ENCODE measurements at regions not wholly inside any gene's neighbourhood (a gene's known extent, or its start where the extent isn't known, plus 50 kb on each side); places are given as distances from the start of the nearest gene placed in this dataset.
"Not testable (repeated sequence)": the region's sequence is repeated elsewhere in the genome, so short reads cannot be mapped to it uniquely, and the experiment has no call there.

DNA sequence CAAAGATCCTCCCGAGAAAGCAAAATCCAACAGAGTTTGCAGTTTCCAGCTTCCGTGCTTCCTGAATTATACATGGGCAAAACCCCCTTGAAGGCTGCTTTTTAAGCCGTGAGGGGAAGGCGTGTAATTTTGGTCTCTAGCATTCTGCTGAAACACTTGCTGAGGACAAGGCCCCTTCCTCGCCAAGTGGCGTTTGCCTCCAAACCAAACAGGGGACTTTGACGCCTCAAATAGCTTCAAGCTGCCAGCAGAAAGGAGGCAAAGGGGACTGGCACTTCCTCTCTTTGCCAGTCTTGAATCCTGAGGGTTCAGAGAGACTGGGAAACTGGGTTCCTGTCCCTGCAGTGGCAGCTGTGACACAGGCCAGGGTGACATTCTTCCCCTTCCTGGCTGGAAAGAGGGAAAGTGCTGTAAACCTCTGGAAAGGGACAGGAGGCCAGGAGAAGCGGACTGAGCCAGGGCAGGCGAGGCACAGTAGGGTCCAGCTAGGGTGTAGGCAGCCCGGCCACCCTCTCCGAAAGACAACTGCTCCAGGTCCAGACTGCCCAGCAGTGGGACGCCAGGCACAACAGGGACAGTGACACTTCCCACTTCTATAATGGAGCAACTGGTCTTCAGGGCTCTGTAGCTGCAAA, 96.2 kb upstream of the MED13L start:
- no peak for DNase-seq
- H3K27ac ChIP-seq = no peak overlapping the region
- H3K36me3 ChIP-seq (replicated peaks in 1 of 2) = no peaks in the 10 kb centered on the region
- intact Hi-C loops (cut with DNase I) = no loop called here
- no peaks in the 10 kb centered on the region for H3K27me3 ChIP-seq
- TF ChIP-seq POLR2A (IDR thresholded peaks at IDR 0.05) = no peak
- TF ChIP-seq, protein P1, sequence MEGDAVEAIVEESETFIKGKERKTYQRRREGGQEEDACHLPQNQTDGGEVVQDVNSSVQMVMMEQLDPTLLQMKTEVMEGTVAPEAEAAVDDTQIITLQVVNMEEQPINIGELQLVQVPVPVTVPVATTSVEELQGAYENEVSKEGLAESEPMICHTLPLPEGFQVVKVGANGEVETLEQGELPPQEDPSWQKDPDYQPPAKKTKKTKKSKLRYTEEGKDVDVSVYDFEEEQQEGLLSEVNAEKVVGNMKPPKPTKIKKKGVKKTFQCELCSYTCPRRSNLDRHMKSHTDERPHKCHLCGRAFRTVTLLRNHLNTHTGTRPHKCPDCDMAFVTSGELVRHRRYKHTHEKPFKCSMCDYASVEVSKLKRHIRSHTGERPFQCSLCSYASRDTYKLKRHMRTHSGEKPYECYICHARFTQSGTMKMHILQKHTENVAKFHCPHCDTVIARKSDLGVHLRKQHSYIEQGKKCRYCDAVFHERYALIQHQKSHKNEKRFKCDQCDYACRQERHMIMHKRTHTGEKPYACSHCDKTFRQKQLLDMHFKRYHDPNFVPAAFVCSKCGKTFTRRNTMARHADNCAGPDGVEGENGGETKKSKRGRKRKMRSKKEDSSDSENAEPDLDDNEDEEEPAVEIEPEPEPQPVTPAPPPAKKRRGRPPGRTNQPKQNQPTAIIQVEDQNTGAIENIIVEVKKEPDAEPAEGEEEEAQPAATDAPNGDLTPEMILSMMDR (IDR thresholded peaks at IDR 0.05) = no peak
- WGBS, 4 donors = 80 to 91% (median 83%) methylated on average over 12 of the region's 12 CpGs
- no peaks in the 10 kb centered on the region for H3K9me3 ChIP-seq (replicated peaks in 1 of 3)
- peaks cover 0 to 6% of the 10 kb centered on the region in 2 donors for H3K4me1 ChIP-seq (replicated peaks in 1 of 2)
- no peak overlapping the region for H3K4me3 ChIP-seq

GRCh38 chr12:116374207-116374606, 96.7 kb upstream of the MED13L start:
- intact Hi-C loops (cut with DNase I) = no loop called here
- WGBS, 4 donors = 73 to 100% (median 91%) methylated on average over 1 to 3 of the region's 3 CpGs

DNA sequence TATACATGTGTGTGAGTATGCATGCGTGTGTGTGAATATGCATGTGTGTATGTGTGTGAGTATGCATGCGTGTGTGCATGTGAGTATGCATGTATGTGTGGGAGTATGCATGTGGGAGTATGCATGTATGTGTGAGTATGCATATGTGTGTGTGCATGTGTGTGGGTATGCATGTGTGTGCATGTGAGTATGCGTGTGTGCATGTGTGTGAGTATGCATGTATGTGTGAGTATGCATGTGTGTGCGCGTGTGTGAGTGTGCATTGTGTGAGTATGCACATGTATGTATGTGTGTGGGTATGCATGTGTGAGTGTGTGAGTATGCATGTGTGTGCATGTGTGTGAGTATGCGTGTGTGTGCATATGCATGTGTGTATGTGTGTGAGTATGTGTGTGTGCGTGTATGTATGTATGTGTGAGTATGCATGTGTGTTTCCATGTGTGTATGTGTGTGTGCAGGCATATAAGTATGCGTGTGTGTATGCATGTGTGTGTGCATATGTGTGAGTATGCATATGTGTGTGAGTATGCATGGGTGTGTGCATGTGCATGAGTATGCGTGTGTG, 97.9 kb upstream of the MED13L start:
- H3K27ac ChIP-seq = no peak overlapping the region
- intact Hi-C loops (cut with DNase I) = no loop called here
- no peaks in the 10 kb centered on the region for H3K9me3 ChIP-seq (replicated peaks in 1 of 3)
- H3K4me3 ChIP-seq = no peak overlapping the region
- WGBS, 4 donors = 81 to 97% (median 86%) methylated on average over 9 of the region's 9 CpGs
- DNase-seq = no peak
- no peaks in the 10 kb centered on the region for H3K36me3 ChIP-seq (replicated peaks in 1 of 2)
- no peak for TF ChIP-seq POLR2A (IDR thresholded peaks at IDR 0.05)
- TF ChIP-seq, protein P1 (IDR thresholded peaks at IDR 0.05) = no peak
- H3K4me1 ChIP-seq (replicated peaks in 1 of 2) = peaks cover 0 to 6% of the 10 kb centered on the region in 2 donors
- H3K27me3 ChIP-seq = no peaks in the 10 kb centered on the region

More at GRCh38 chr12:116374207-116374606, 96.7 kb upstream of the MED13L start:
- Histone ChIP-seq H3K27me3 (no peaks in the 10 kb centered on the region), H3K4me3 (no peak overlapping the region), H3K27ac (no peak overlapping the region), H3K4me1 (replicated peaks in 1 of 2) (peaks cover 0 to 6% of the 10 kb centered on the region in 2 donors), H3K36me3 (replicated peaks in 1 of 2) (no peaks in the 10 kb centered on the region), H3K9me3 (replicated peaks in 1 of 3) (no peaks in the 10 kb centered on the region)
- TF ChIP-seq, protein P1 (IDR thresholded peaks at IDR 0.05) = no peak
- TF ChIP-seq POLR2A (IDR thresholded peaks at IDR 0.05) = no peak
- no peak for DNase-seq

DNA sequence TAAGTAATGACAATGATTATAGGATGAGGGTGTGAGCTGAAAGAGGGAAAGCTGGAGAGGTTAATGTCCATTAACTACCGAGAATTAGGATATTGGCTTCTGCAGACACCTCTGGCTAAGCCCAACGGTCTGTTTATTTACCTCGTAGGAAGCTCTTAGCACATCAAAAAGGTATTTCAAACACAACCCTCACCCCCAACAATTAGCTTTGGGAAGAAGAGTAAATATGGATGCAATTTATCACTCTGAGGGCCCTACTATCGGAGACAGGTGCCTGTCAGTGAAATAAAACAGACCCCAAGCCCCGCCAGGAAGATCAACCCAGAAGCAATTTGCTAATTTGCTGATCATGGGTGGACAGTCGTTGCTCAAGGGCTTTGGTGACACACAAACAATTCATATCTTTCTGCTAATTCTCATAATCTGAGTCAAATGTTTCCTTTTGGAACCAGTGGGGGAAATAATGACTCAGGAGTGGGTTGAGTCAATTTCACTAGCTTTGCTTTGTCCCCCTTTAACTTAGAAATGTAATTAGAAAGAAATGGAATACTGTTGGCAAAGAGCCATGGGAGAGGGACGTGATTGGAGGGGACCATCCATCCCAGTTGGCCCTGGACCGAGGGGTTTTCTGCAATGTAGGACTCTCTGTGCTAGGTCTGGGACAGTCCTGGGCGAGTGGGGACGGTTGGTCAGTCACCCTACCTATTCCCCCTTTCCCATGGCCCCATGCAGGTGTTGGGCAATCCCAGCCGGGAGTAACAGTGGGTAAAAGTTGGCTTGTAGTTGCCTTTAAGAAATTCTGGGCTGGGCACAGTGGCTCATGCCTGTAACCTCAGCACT, 99.1 kb upstream of the MED13L start:
- DNase-seq = peak in 1 of 7 donors; percentile 39
- Histone ChIP-seq H3K27ac (no peak overlapping the region), H3K4me1 (replicated peaks in 1 of 2) (peaks cover 0 to 6% of the 10 kb centered on the region in 2 donors), H3K27me3 (no peaks in the 10 kb centered on the region), H3K36me3 (replicated peaks in 1 of 2) (no peaks in the 10 kb centered on the region), H3K4me3 (no peak overlapping the region), H3K9me3 (replicated peaks in 1 of 3) (no peaks in the 10 kb centered on the region)
- WGBS, 4 donors = 56 to 66% (median 63%) methylated on average over 11 of the region's 11 CpGs
- intact Hi-C loops (cut with DNase I) = no loop called here
- TF ChIP-seq, protein P1 (IDR thresholded peaks at IDR 0.05) = no peak
- TF ChIP-seq POLR2A (IDR thresholded peaks at IDR 0.05) = no peak

GRCh38 chr12:116377194-116377571, 99.7 kb upstream of the MED13L start:
- WGBS, 4 donors = 80 to 94% (median 86%) methylated on average over 6 of the region's 6 CpGs
- H3K4me1 ChIP-seq (replicated peaks in 1 of 2); DNase-seq; intact Hi-C loops (cut with DNase I); H3K36me3 ChIP-seq (replicated peaks in 1 of 2); H3K27me3 ChIP-seq; H3K27ac ChIP-seq; H3K9me3 ChIP-seq (replicated peaks in 1 of 3); H3K4me3 ChIP-seq: not testable (repeated sequence)

Measured in adrenal gland (tissue), 9 donors.